D721Med (cell line): ENCODE measurements at regions not wholly inside any gene's neighbourhood (a gene's known extent, or its start where the extent isn't known, plus 50 kb on each side); places are given as distances from the start of the nearest gene placed in this dataset.

Experiments used
- DNase-seq: peaks from one replicate; pipeline ENCODE4 v3.0.0; 2011; ENCODE audit warnings: low spot score; ENCODE audit not compliant: insufficient read length
- FAIRE-seq: peaks from 2 replicates; lab custom pipeline; 2011; peaks lifted over from hg19 to GRCh38; lab: Jason Lieb, UNC
- CTCF ChIP-seq: IDR thresholded peaks from 2 replicates; pipeline ENCODE4 v1.5.1; 2012; ENCODE audit warnings: mild to moderate bottlenecking, control low read depth; ENCODE audit not compliant: insufficient read depth; ENCODE audit errors: missing control alignments

DNA sequence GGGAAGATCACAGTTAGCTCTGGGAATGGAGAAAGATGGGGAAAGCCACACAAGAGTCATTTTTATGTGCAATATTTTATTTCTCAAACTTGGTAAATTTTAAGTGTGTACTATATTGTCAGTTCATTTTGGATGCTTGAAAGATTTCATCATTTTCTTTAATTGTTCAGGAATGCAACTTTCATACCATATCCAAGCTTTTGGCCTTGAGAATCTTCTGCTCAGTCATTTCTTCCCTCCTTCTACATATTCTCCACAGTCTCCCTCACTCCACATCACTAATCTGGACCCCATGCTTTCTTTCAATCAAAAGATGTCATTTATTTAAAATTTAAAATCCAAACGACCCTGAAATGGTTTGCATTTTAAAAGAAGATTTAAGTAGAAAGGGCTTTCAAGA is 135.4 kb downstream of the FAM114A2 start:
- no peak for TF ChIP-seq CTCF
- no peak for DNase-seq
- no peak for FAIRE-seq

- no peak for FAIRE-seq
- no peak for TF ChIP-seq CTCF
- no peak for DNase-seq
Observed at GRCh38 chr5:153902016-153902415, 136.7 kb downstream of the FAM114A2 start.

GRCh38 chr5:153901449-153901848 is 137.3 kb downstream of the FAM114A2 start:
- TF ChIP-seq CTCF, result no peak
- DNase-seq (no peak), FAIRE-seq (no peak)

GRCh38 chr5:153900703-153901395 is 137.9 kb downstream of the FAM114A2 start:
- DNase-seq (no peak), FAIRE-seq (no peak)
- no peak for TF ChIP-seq CTCF

GRCh38 chr5:153899746-153900145 is 139.0 kb downstream of the FAM114A2 start:
- FAIRE-seq, result no peak
- TF ChIP-seq CTCF, result no peak
- no peak for DNase-seq

GRCh38 chr5:153896701-153897100 is 142.0 kb downstream of the FAM114A2 start:
- FAIRE-seq (no peak), DNase-seq (no peak)
- TF ChIP-seq CTCF, result no peak

DNA sequence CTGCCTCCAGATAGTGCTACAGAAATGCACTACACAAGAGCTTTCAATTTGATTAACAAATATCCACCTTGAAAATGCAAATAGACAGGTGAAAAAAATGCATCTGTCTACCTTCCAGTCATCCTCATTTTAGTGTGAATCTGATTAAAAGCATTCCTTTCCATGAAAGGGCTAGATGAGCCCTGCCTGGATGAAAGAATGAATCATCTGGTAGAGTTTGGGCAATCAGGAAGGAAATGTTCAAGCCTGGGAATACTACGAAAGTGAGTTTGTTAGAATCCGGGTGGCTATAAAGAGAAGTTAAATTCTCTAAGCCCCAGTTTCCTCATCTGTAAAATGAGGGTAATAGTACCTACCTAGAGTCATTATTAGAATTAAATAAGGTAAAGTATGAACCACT is 142.6 kb downstream of the FAM114A2 start:
- no peak for TF ChIP-seq CTCF
- no peak for DNase-seq
- no peak for FAIRE-seq
